CD8-positive, alpha-beta memory T cell (primary cell): ENCODE measurements at regions not wholly inside any gene's neighbourhood (a gene's known extent, or its start where the extent isn't known, plus 50 kb on each side); places are given as distances from the start of the nearest gene placed in this dataset.
"Not testable (repeated sequence)": the region's sequence is repeated elsewhere in the genome, so short reads cannot be mapped to it uniquely, and the experiment has no call there.

Experiments
- CTCF ChIA-PET: fragments of 350-600 bp; sonication (Branson Sonifier 250); formaldehyde crosslinking; loops from one replicate; lab custom pipeline; 2021; ENCODE audit warnings: antibody characterized with exemption; lab: Charles Lee
- POLR2A ChIA-PET: fragments of 350-600 bp; sonication (Branson Sonifier 250); formaldehyde crosslinking; loops from one replicate; lab custom pipeline; 2021; ENCODE audit warnings: antibody characterized with exemption; lab: Charles Lee
- DNase-seq, 5 donors: peaks; one replicate each; pipeline versions ENCODE4 v3.0.0 to v3.0.0-alpha.2; 2020 to 2022; ENCODE audit warnings: mixed read lengths in 1 of 5
- H3K27ac ChIP-seq: one replicate; pipeline ENCODE4 v1.7.0; 2013; ENCODE audit warnings: low read depth, mild to moderate bottlenecking, low read length, moderate library complexity
- H3K27me3 ChIP-seq: 2 replicates; pipeline ENCODE4 v1.7.0; 2013; ENCODE audit warnings: low read length, mild to moderate bottlenecking; ENCODE audit not compliant: insufficient read depth, poor library complexity, severe bottlenecking
- H3K36me3 ChIP-seq: 2 replicates; pipeline ENCODE4 v1.7.0; 2013; ENCODE audit warnings: mild to moderate bottlenecking, low read length, moderate library complexity; ENCODE audit not compliant: insufficient read depth
- H3K4me1 ChIP-seq: 2 replicates; pipeline ENCODE4 v1.7.0; 2013; ENCODE audit warnings: mild to moderate bottlenecking, low read length, moderate library complexity; ENCODE audit not compliant: insufficient read depth
- H3K4me3 ChIP-seq: 2 replicates; pipeline ENCODE4 v1.7.0; 2013; ENCODE audit warnings: mild to moderate bottlenecking, low read length
- H3K9me3 ChIP-seq: 2 replicates; pipeline ENCODE4 v1.7.0; 2013; ENCODE audit warnings: mild to moderate bottlenecking, low read length
- H3K27ac Mint-ChIP-seq, 8 donors: one replicate each; pipeline ENCODE4 v1.8.0; 2020 to 2021; ENCODE audit warnings: mixed read lengths in 8 of 8, mild to moderate bottlenecking in 6 of 8, inconsistent platforms in 3 of 8, moderate library complexity in 3 of 8
- H3K27me3 Mint-ChIP-seq, 2 donors: one replicate each; pipeline ENCODE4 v1.8.0; 2020 to 2021; ENCODE audit warnings: mixed read lengths in 2 of 2, mild to moderate bottlenecking in 1 of 2, moderate library complexity in 1 of 2
- H3K36me3 Mint-ChIP-seq, 3 donors: one replicate each; pipeline ENCODE4 v1.8.0; 2020 to 2021; ENCODE audit warnings: mixed read lengths in 3 of 3, inconsistent platforms in 1 of 3, mild to moderate bottlenecking in 1 of 3
- H3K4me1 Mint-ChIP-seq, 3 donors: one replicate each; pipeline ENCODE4 v1.8.0; 2020 to 2021; ENCODE audit warnings: mixed read lengths in 3 of 3, inconsistent platforms in 1 of 3, mild to moderate bottlenecking in 1 of 3
- H3K4me3 Mint-ChIP-seq, 7 donors: one replicate each; pipeline ENCODE4 v1.8.0; 2020 to 2021; ENCODE audit warnings: mixed read lengths in 7 of 7, mild to moderate bottlenecking in 6 of 7, moderate library complexity in 4 of 7, inconsistent platforms in 2 of 7
- H3K9me3 Mint-ChIP-seq, 5 donors: one replicate each; pipeline ENCODE4 v1.8.0; 2020 to 2022; ENCODE audit warnings: mixed read lengths in 5 of 5, mild to moderate bottlenecking in 3 of 5, moderate library complexity in 2 of 5, inconsistent platforms in 1 of 5

- DNase-seq: no peak
- Mint-ChIP-seq H3K27ac (no peak overlapping the region), H3K36me3 (no peaks in the 10 kb centered on the region), H3K9me3 (peaks cover 0 to 2% (median 0%) of the 10 kb centered on the region in 5 donors), H3K27me3 (no peaks in the 10 kb centered on the region), H3K4me1 (no peaks in the 10 kb centered on the region), H3K4me3 (no peak overlapping the region)
- H3K4me3 ChIP-seq: no peak overlapping the region
- no peak overlapping the region for H3K27ac ChIP-seq
- CTCF ChIA-PET: no interaction called here
- POLR2A ChIA-PET: no interaction called here
- H3K4me1 ChIP-seq: no peaks in the 10 kb centered on the region
- no peaks in the 10 kb centered on the region for H3K36me3 ChIP-seq
- H3K9me3 ChIP-seq: no peaks in the 10 kb centered on the region
- H3K27me3 ChIP-seq: no peaks in the 10 kb centered on the region
These were observed 557.8 kb downstream of the SUCLG1 start for GRCh38 chr2:83901317-83901716.

- Mint-ChIP-seq H3K27ac (no peak overlapping the region), H3K27me3 (no peaks in the 10 kb centered on the region), H3K36me3 (no peaks in the 10 kb centered on the region), H3K9me3 (peaks cover 0 to 2% (median 0%) of the 10 kb centered on the region in 5 donors), H3K4me3 (no peak overlapping the region), H3K4me1 (no peaks in the 10 kb centered on the region)
- CTCF ChIA-PET: no interaction called here
- POLR2A ChIA-PET: no interaction called here
- Histone ChIP-seq H3K27ac (no peak overlapping the region), H3K4me3 (no peak overlapping the region), H3K27me3 (no peaks in the 10 kb centered on the region), H3K36me3 (no peaks in the 10 kb centered on the region), H3K9me3 (no peaks in the 10 kb centered on the region), H3K4me1 (no peaks in the 10 kb centered on the region)
- DNase-seq: no peak
These were observed 558.2 kb downstream of the SUCLG1 start for GRCh38 chr2:83900862-83901261.

GRCh38 chr2:83899271-83899670 lies 559.8 kb downstream of the SUCLG1 start:
- no peaks in the 10 kb centered on the region for H3K36me3 Mint-ChIP-seq
- no peaks in the 10 kb centered on the region for H3K4me1 Mint-ChIP-seq
- peaks cover 0 to 5% (median 0%) of the 10 kb centered on the region in 5 donors for H3K9me3 Mint-ChIP-seq
- Histone ChIP-seq H3K9me3 (no peaks in the 10 kb centered on the region), H3K4me3 (no peak overlapping the region), H3K4me1 (no peaks in the 10 kb centered on the region), H3K27ac (no peak overlapping the region), H3K27me3 (no peaks in the 10 kb centered on the region), H3K36me3 (no peaks in the 10 kb centered on the region)
- no peak overlapping the region for H3K4me3 Mint-ChIP-seq
- ChIA-PET CTCF (no interaction called here), POLR2A (no interaction called here)
- no peak for DNase-seq
- no peaks in the 10 kb centered on the region for H3K27me3 Mint-ChIP-seq
- H3K27ac Mint-ChIP-seq: no peak overlapping the region

- H3K4me1 Mint-ChIP-seq: no peaks in the 10 kb centered on the region
These were observed 564.1 kb downstream of the SUCLG1 start for GRCh38 chr2:83894976-83895375.

GRCh38 chr2:83887757-83888156 lies 571.3 kb downstream of the SUCLG1 start:
- POLR2A ChIA-PET: no interaction called here
- no peaks in the 10 kb centered on the region for H3K9me3 ChIP-seq

More at GRCh38 chr2:83894976-83895375, 564.1 kb downstream of the SUCLG1 start:
- Mint-ChIP-seq H3K36me3 (no peaks in the 10 kb centered on the region), H3K27ac (no peak overlapping the region), H3K9me3 (peaks cover 0 to 5% (median 0%) of the 10 kb centered on the region in 5 donors), H3K4me3 (no peak overlapping the region), H3K27me3 (no peaks in the 10 kb centered on the region)
- no peaks in the 10 kb centered on the region for H3K4me1 ChIP-seq
- no peaks in the 10 kb centered on the region for H3K27me3 ChIP-seq
- no peak overlapping the region for H3K4me3 ChIP-seq
- no peaks in the 10 kb centered on the region for H3K36me3 ChIP-seq
- DNase-seq: no peak
- ChIA-PET POLR2A (no interaction called here), CTCF (no interaction called here)
- no peak overlapping the region for H3K27ac ChIP-seq
- no peaks in the 10 kb centered on the region for H3K9me3 ChIP-seq

GRCh38 chr2:83879127-83879526 lies 580.0 kb downstream of the SUCLG1 start:
- Mint-ChIP-seq H3K9me3 (peaks cover 11 to 21% (median 13%) of the 10 kb centered on the region in 5 donors), H3K36me3 (no peaks in the 10 kb centered on the region), H3K4me1 (no peaks in the 10 kb centered on the region), H3K4me3 (no peak overlapping the region), H3K27ac (no peak overlapping the region), H3K27me3 (no peaks in the 10 kb centered on the region)
- H3K4me3 ChIP-seq: no peak overlapping the region
- ChIA-PET POLR2A (no interaction called here), CTCF (no interaction called here)
- no peaks in the 10 kb centered on the region for H3K4me1 ChIP-seq
- H3K27ac ChIP-seq: no peak overlapping the region
- H3K36me3 ChIP-seq: no peaks in the 10 kb centered on the region
- H3K9me3 ChIP-seq: no peaks in the 10 kb centered on the region
- H3K27me3 ChIP-seq: no peaks in the 10 kb centered on the region
- DNase-seq: no peak

More at GRCh38 chr2:83887757-83888156, 571.3 kb downstream of the SUCLG1 start:
- no peaks in the 10 kb centered on the region for H3K4me1 ChIP-seq
- H3K36me3 Mint-ChIP-seq: no peaks in the 10 kb centered on the region
- H3K27me3 Mint-ChIP-seq: peaks cover 0 to 5% of the 10 kb centered on the region in 2 donors
- H3K4me1 Mint-ChIP-seq: no peaks in the 10 kb centered on the region
- no peak overlapping the region for H3K27ac Mint-ChIP-seq
- no peaks in the 10 kb centered on the region for H3K27me3 ChIP-seq
- no peak for DNase-seq
- CTCF ChIA-PET: no interaction called here
- H3K4me3 ChIP-seq: no peak overlapping the region
- peaks cover 0 to 2% (median 0%) of the 10 kb centered on the region in 5 donors for H3K9me3 Mint-ChIP-seq
- H3K27ac ChIP-seq: no peak overlapping the region
- no peak overlapping the region for H3K4me3 Mint-ChIP-seq
- H3K36me3 ChIP-seq: no peaks in the 10 kb centered on the region

- H3K27me3 Mint-ChIP-seq, H3K36me3 Mint-ChIP-seq, H3K4me1 Mint-ChIP-seq, H3K27ac Mint-ChIP-seq, DNase-seq, H3K27ac ChIP-seq, H3K27me3 ChIP-seq, H3K4me3 ChIP-seq, POLR2A ChIA-PET, CTCF ChIA-PET, H3K4me3 Mint-ChIP-seq, H3K4me1 ChIP-seq, H3K36me3 ChIP-seq, H3K9me3 ChIP-seq: not testable (repeated sequence)
- H3K9me3 Mint-ChIP-seq: peaks cover 11 to 30% (median 21%) of the 10 kb centered on the region in 5 donors
These were observed 581.8 kb downstream of the SUCLG1 start for GRCh38 chr2:83877261-83877660.

GRCh38 chr2:83874712-83875430 lies 584.2 kb downstream of the SUCLG1 start:
- Mint-ChIP-seq H3K27ac (no peak overlapping the region), H3K4me3 (no peak overlapping the region), H3K27me3 (no peaks in the 10 kb centered on the region), H3K9me3 (peaks cover 8 to 27% (median 21%) of the 10 kb centered on the region in 5 donors), H3K4me1 (no peaks in the 10 kb centered on the region), H3K36me3 (no peaks in the 10 kb centered on the region)
- H3K27ac ChIP-seq: no peak overlapping the region
- H3K27me3 ChIP-seq: no peaks in the 10 kb centered on the region
- CTCF ChIA-PET: no interaction called here
- H3K4me3 ChIP-seq: no peak overlapping the region
- H3K4me1 ChIP-seq: no peaks in the 10 kb centered on the region
- H3K9me3 ChIP-seq: no peaks in the 10 kb centered on the region
- no peaks in the 10 kb centered on the region for H3K36me3 ChIP-seq
- POLR2A ChIA-PET: no interaction called here
- no peak for DNase-seq
